HFFc6 (cell line): ENCODE measurements at regions not wholly inside any gene's neighbourhood (a gene's known extent, or its start where the extent isn't known, plus 50 kb on each side); places are given as distances from the start of the nearest gene placed in this dataset.

Experiments used
- DNase-seq: peaks from one replicate; pipeline ENCODE4 v3.0.0-alpha.2; 2018
- H3K27ac Mint-ChIP-seq: 2 replicates; pipeline ENCODE4 v1.8.0; 2020; ENCODE audit warnings: mild to moderate bottlenecking, mixed read lengths
- H3K27me3 Mint-ChIP-seq: 2 replicates; pipeline ENCODE4 v1.8.0; 2021; ENCODE audit warnings: mild to moderate bottlenecking, moderate library complexity, mixed read lengths; ENCODE audit not compliant: insufficient read depth
- H3K36me3 Mint-ChIP-seq: 2 replicates; pipeline ENCODE4 v1.8.0; 2021; ENCODE audit warnings: low read depth, mixed read lengths
- H3K4me1 Mint-ChIP-seq: 2 replicates; pipeline ENCODE4 v1.8.0; 2020; ENCODE audit warnings: low read depth, mixed read lengths
- H3K4me3 Mint-ChIP-seq: 2 replicates; pipeline ENCODE4 v1.8.0; 2020; ENCODE audit warnings: mild to moderate bottlenecking, moderate library complexity, mixed read lengths
- H3K9me3 Mint-ChIP-seq: 2 replicates; pipeline ENCODE4 v1.8.0; 2020; ENCODE audit warnings: mild to moderate bottlenecking, mixed read lengths
- CTCF ChIP-seq: fragments of 200-600 bp; sonication (generic); IDR thresholded peaks from 2 replicates; pipeline ENCODE4 v1.5.0; 2021; ENCODE audit warnings: antibody characterized with exemption, mild to moderate bottlenecking

- H3K9me3 Mint-ChIP-seq, result no peaks in the 10 kb centered on the region
- TF ChIP-seq CTCF, result no peak
- peak; percentile 77 for DNase-seq
These were observed 102.6 kb upstream of the HS3ST3A1 start for GRCh38 chr17:13704333-13704732.

GRCh38 chr17:13705221-13705620 lies 103.5 kb upstream of the HS3ST3A1 start:
- DNase-seq, result no peak
- Mint-ChIP-seq H3K4me3 (no peak overlapping the region), H3K27me3 (peaks cover 4% of the 10 kb centered on the region), H3K27ac (peak overlapping the region; percentile 40; the same call in 1 of the 2 replicates), H3K36me3 (no peaks in the 10 kb centered on the region), H3K9me3 (no peaks in the 10 kb centered on the region), H3K4me1 (peaks cover 41% of the 10 kb centered on the region)
- TF ChIP-seq CTCF, result no peak

More at GRCh38 chr17:13704333-13704732, 102.6 kb upstream of the HS3ST3A1 start:
- Mint-ChIP-seq H3K4me3 (peak overlapping the region; percentile 33), H3K36me3 (0 out of 2 replicates have a peak, but pooled peaks cover 6% of the 10 kb centered on the region), H3K27ac (peak overlapping the region; percentile 82), H3K27me3 (peaks cover 5% of the 10 kb centered on the region), H3K4me1 (peaks cover 41% of the 10 kb centered on the region)

- no peaks in the 10 kb centered on the region for H3K9me3 Mint-ChIP-seq
- no peak overlapping the region for H3K4me3 Mint-ChIP-seq
- DNase-seq, result no peak
- no peak for TF ChIP-seq CTCF
- peaks cover 18% of the 10 kb centered on the region for H3K4me1 Mint-ChIP-seq
- no peak overlapping the region for H3K27ac Mint-ChIP-seq
- peaks cover 4% of the 10 kb centered on the region; the same call in 1 of the 2 replicates for H3K36me3 Mint-ChIP-seq
- H3K27me3 Mint-ChIP-seq, result no peaks in the 10 kb centered on the region
These were observed 120.0 kb upstream of the HS3ST3A1 start for GRCh38 chr17:13721705-13722104.

GRCh38 chr17:13725288-13725990 lies 123.7 kb upstream of the HS3ST3A1 start:
- no peaks in the 10 kb centered on the region for H3K9me3 Mint-ChIP-seq
- no peak for DNase-seq
- TF ChIP-seq CTCF, result no peak
- H3K4me1 Mint-ChIP-seq, result peaks cover 54% of the 10 kb centered on the region
- H3K27ac Mint-ChIP-seq, result peak overlapping the region; percentile 33
- H3K4me3 Mint-ChIP-seq, result no peak overlapping the region; the same call in 1 of the 2 replicates
- H3K27me3 Mint-ChIP-seq, result no peaks in the 10 kb centered on the region
- H3K36me3 Mint-ChIP-seq, result peaks cover 14% of the 10 kb centered on the region; the same call in 1 of the 2 replicates

GRCh38 chr17:13727441-13728171 lies 125.9 kb upstream of the HS3ST3A1 start:
- Mint-ChIP-seq H3K27ac (peak overlapping the region; percentile 80), H3K4me1 (peaks cover 65% of the 10 kb centered on the region), H3K27me3 (no peaks in the 10 kb centered on the region), H3K9me3 (peaks cover 11% of the 10 kb centered on the region; the same call in 1 of the 2 replicates), H3K4me3 (peak overlapping the region; percentile 57), H3K36me3 (peaks cover 28% of the 10 kb centered on the region)
- peak; percentile 78 for DNase-seq
- TF ChIP-seq CTCF, result no peak
